AG04450 (cell line): ENCODE measurements at regions not wholly inside any gene's neighbourhood (a gene's known extent, or its start where the extent isn't known, plus 50 kb on each side); places are given as distances from the start of the nearest gene placed in this dataset.
"Not testable (repeated sequence)": the region's sequence is repeated elsewhere in the genome, so short reads cannot be mapped to it uniquely, and the experiment has no call there.

Experiments
- CTCF ChIA-PET: fragments of 300-600, 350-600 bp; formaldehyde crosslinking; extraction: SDS; loops from one replicate; lab custom pipeline; 2022; ENCODE audit warnings: antibody characterized with exemption, inconsistent platforms; lab: Charles Lee
- POLR2A ChIA-PET: fragments of 350-600 bp; formaldehyde crosslinking; extraction: SDS; loops from one replicate; lab custom pipeline; 2021; ENCODE audit warnings: antibody characterized with exemption, inconsistent platforms; lab: Yijun Ruan, JAX
- DNase-seq: peaks from one replicate; pipeline ENCODE4 v3.0.0-alpha.2; 2011; ENCODE audit warnings: low read depth, low spot score
- H3K27ac ChIP-seq: one replicate; pipeline ENCODE4 v1.5.1; 2012; ENCODE audit warnings: low read depth, low read length, control low read depth
- H3K27me3 ChIP-seq: one replicate; pipeline ENCODE4 v1.6.0; 2012; ENCODE audit warnings: low read length; ENCODE audit not compliant: control insufficient read depth, insufficient read depth
- H3K4me3 ChIP-seq: 2 replicates; pipeline ENCODE4 v1.5.1; 2011; ENCODE audit warnings: mild to moderate bottlenecking, low read depth, low read length, control low read depth
- H3K9me3 ChIP-seq: 2 replicates; pipeline ENCODE4 v1.5.1; 2012; ENCODE audit warnings: low read length; ENCODE audit not compliant: control insufficient read depth, insufficient read depth
- CTCF ChIP-seq: IDR thresholded peaks from 2 replicates; pipeline ENCODE4 v1.5.1; 2011; ENCODE audit warnings: low read depth, low read length, control low read depth, inconsistent platforms

GRCh38 chr11:29061452-29061851, 953.3 kb downstream of the METTL15 start:
- no peak overlapping the region for H3K27ac ChIP-seq
- H3K27me3 ChIP-seq, result no peaks in the 10 kb centered on the region
- POLR2A ChIA-PET, result no interaction called here
- no peak for DNase-seq
- TF ChIP-seq CTCF, result no peak
- no peak overlapping the region for H3K4me3 ChIP-seq
- peaks cover 4% of the 10 kb centered on the region; the same call in 1 of the 2 replicates for H3K9me3 ChIP-seq
- CTCF ChIA-PET, result interaction anchor here (0.9 kb wide), 1 partner anchor 282 kb away, joined by 3 read pairs; no protein-coding TSS in a partner anchor

- DNase-seq, H3K4me3 ChIP-seq, CTCF ChIA-PET, POLR2A ChIA-PET, H3K9me3 ChIP-seq, H3K27ac ChIP-seq, H3K27me3 ChIP-seq: not testable (repeated sequence)
These were observed 948.3 kb downstream of the METTL15 start for GRCh38 chr11:29056487-29056886.

GRCh38 chr11:29051935-29052334, 943.7 kb downstream of the METTL15 start:
- Histone ChIP-seq H3K9me3 (peaks cover 6% of the 10 kb centered on the region; the same call in 1 of the 2 replicates), H3K27ac (no peak overlapping the region), H3K27me3 (no peaks in the 10 kb centered on the region), H3K4me3 (no peak overlapping the region)
- ChIA-PET POLR2A (no interaction called here), CTCF (no interaction called here)
- DNase-seq, result no peak
- no peak for TF ChIP-seq CTCF

- H3K27ac ChIP-seq, CTCF ChIA-PET, DNase-seq, H3K9me3 ChIP-seq, H3K4me3 ChIP-seq, POLR2A ChIA-PET, H3K27me3 ChIP-seq: not testable (repeated sequence)
These were observed 942.8 kb downstream of the METTL15 start for GRCh38 chr11:29050962-29051361.

GRCh38 chr11:29040489-29040888, 932.3 kb downstream of the METTL15 start:
- no peak for TF ChIP-seq CTCF
- H3K4me3 ChIP-seq, result no peak overlapping the region
- no peaks in the 10 kb centered on the region for H3K27me3 ChIP-seq
- no peaks in the 10 kb centered on the region for H3K9me3 ChIP-seq
- no peak overlapping the region for H3K27ac ChIP-seq
- CTCF ChIA-PET, result no interaction called here
- POLR2A ChIA-PET, result no interaction called here
- DNase-seq, result no peak

- POLR2A ChIA-PET, result no interaction called here
- Histone ChIP-seq H3K4me3 (no peak overlapping the region), H3K27ac (no peak overlapping the region), H3K27me3 (no peaks in the 10 kb centered on the region), H3K9me3 (no peaks in the 10 kb centered on the region)
- DNase-seq, result no peak
- no peak for TF ChIP-seq CTCF
- CTCF ChIA-PET, result no interaction called here
These were observed 924.4 kb downstream of the METTL15 start for GRCh38 chr11:29032384-29033149.
